Transverse colon (tissue), 4 donors: ENCODE measurements at regions not wholly inside any gene's neighbourhood (a gene's known extent, or its start where the extent isn't known, plus 50 kb on each side); places are given as distances from the start of the nearest gene placed in this dataset.

ENCODE experiments used
- DNase-seq: peaks from one replicate; pipeline ENCODE4 v3.0.0-alpha.2; 2019
- H3K27ac ChIP-seq, 4 donors: fragments of 200-600 bp; sonication (generic); 2 replicates each; pipeline ENCODE4 v1.5.1; 2016 to 2018; ENCODE audit warnings: inconsistent platforms in 4 of 4
- H3K27me3 ChIP-seq: fragments of 200-600 bp; sonication (generic); 2 replicates; pipeline ENCODE4 v1.5.1; 2017; ENCODE audit warnings: inconsistent platforms
- H3K36me3 ChIP-seq, 4 donors: fragments of 200-600 bp; sonication (generic); 2 replicates each; pipeline ENCODE4 v1.5.1; 2017 to 2019; ENCODE audit warnings: inconsistent platforms in 4 of 4
- H3K4me1 ChIP-seq, 4 donors: fragments of 200-600 bp; sonication (generic); 2 replicates each; pipeline ENCODE4 v1.5.1; 2017 to 2020; ENCODE audit warnings: inconsistent platforms in 4 of 4
- H3K4me3 ChIP-seq, 4 donors: fragments of 200-600 bp; sonication (generic); 1 replicate in 1 of 4; 2 replicates in 3 of 4; pipeline versions ENCODE4 v1.5.1 to v1.6.1; 2017 to 2019; ENCODE audit warnings: inconsistent platforms in 4 of 4
- H3K9me3 ChIP-seq, 2 donors: fragments of 200-600 bp; sonication (generic); 2 replicates each; pipeline ENCODE4 v1.5.1; 2017 to 2019; ENCODE audit warnings: inconsistent platforms in 2 of 2
- CTCF ChIP-seq, 5 experiments: fragments of 200-600 bp in 3 of 5; fragments of 450-650 bp in 2 of 5; sonication (generic) in 3 of 5; IDR thresholded peaks; 1 replicate in 2 of 5; 2 replicates in 3 of 5; pipeline ENCODE4 v1.5.1; 2016 to 2017; ENCODE audit warnings: antibody characterized with exemption in 5 of 5, inconsistent platforms in 3 of 5, mild to moderate bottlenecking in 2 of 5, moderate library complexity in 1 of 5
- EP300 ChIP-seq: sonication (generic); formaldehyde crosslinking; IDR thresholded peaks from one replicate; pipeline ENCODE4 v1.6.1; 2017; ENCODE audit warnings: antibody characterized with exemption, low read depth
- POLR2A ChIP-seq: fragments of 450-650 bp; IDR thresholded peaks from one replicate; pipeline ENCODE4 v1.6.1; 2016; ENCODE audit warnings: antibody characterized with exemption, mild to moderate bottlenecking, moderate library complexity
- POLR2AphosphoS5 ChIP-seq, 3 donors: sonication (generic); formaldehyde crosslinking; IDR thresholded peaks; one replicate each; pipeline ENCODE4 v1.6.1; 2016; ENCODE audit warnings: antibody characterized with exemption in 3 of 3
- WGBS, 2 donors: methylation state at CpG; one replicate each; pipeline ENCODE4 v1.1.5; 2018; ENCODE audit warnings: low coverage in 1 of 2; 5-methylcytosine and 5-hydroxymethylcytosine counted together
- in situ Hi-C, 4 donors: fragments of 200-750 bp; cut with MboI; loops; one replicate each; pipeline versions ENCODE4 v1.15.0 to v1.15.1; 2017; ENCODE audit warnings: low sequenced_read_pairs in 3 of 4, low pct_ligation_motif_present in 1 of 4, low pct_unique_long_range_greater_than_20kb in 1 of 4
- intact Hi-C: fragments of 100-400 bp; cut with DNase I; formaldehyde crosslinking; loops from one replicate; pipeline ENCODE4 v1.15.1; 2023; ENCODE audit warnings: low total_unique reads

- WGBS, 2 donors: 79 to 82% methylated on average over 9 of the region's 9 CpGs
- no peak for DNase-seq
- Histone ChIP-seq H3K27me3 (no peaks in the 10 kb centered on the region), H3K9me3 (no peaks in the 10 kb centered on the region), H3K36me3 (no peaks in the 10 kb centered on the region), H3K4me3 (no peak overlapping the region), H3K27ac (no peak overlapping the region), H3K4me1 (no peaks in the 10 kb centered on the region)
- intact Hi-C loops: no loop called here
- TF ChIP-seq POLR2A (no peak), EP300 (no peak), CTCF (IDR thresholded peaks at IDR 0.05) (no peak), POLR2AphosphoS5 (IDR thresholded peaks at IDR 0.05) (no peak)
- in situ Hi-C loops: no loop called here
These were observed 423.0 kb upstream of the KIF2A start for GRCh38 chr5:61882901-61883500.

- intact Hi-C loops: no loop called here
- no peak overlapping the region for H3K4me3 ChIP-seq
- TF ChIP-seq CTCF (IDR thresholded peaks at IDR 0.05): no peak
- no peak for TF ChIP-seq POLR2AphosphoS5 (IDR thresholded peaks at IDR 0.05)
- no peak for TF ChIP-seq POLR2A
- no peak for TF ChIP-seq EP300
- 94 to 100% methylated on average over 2 to 7 of the region's 7 CpGs for WGBS, 2 donors
- H3K27me3 ChIP-seq: no peaks in the 10 kb centered on the region
- H3K27ac ChIP-seq: no peak overlapping the region
- H3K9me3 ChIP-seq: no peaks in the 10 kb centered on the region
- in situ Hi-C loops: no loop called here
- no peak for DNase-seq
- no peaks in the 10 kb centered on the region for H3K36me3 ChIP-seq
- H3K4me1 ChIP-seq: no peaks in the 10 kb centered on the region
These were observed 421.7 kb upstream of the KIF2A start for GRCh38 chr5:61884252-61884855.

- Histone ChIP-seq H3K9me3 (no peaks in the 10 kb centered on the region), H3K4me1 (no peaks in the 10 kb centered on the region), H3K36me3 (no peaks in the 10 kb centered on the region), H3K27me3 (no peaks in the 10 kb centered on the region), H3K27ac (no peak overlapping the region), H3K4me3 (no peak overlapping the region)
- no peak for DNase-seq
- TF ChIP-seq EP300 (no peak), CTCF (IDR thresholded peaks at IDR 0.05) (no peak), POLR2A (no peak), POLR2AphosphoS5 (IDR thresholded peaks at IDR 0.05) (no peak)
- intact Hi-C loops: no loop called here
- in situ Hi-C loops: no loop called here
These were observed 419.8 kb upstream of the KIF2A start for GRCh38 chr5:61886214-61886613.

GRCh38 chr5:61887271-61887670 is 418.7 kb upstream of the KIF2A start:
- no peaks in the 10 kb centered on the region for H3K4me1 ChIP-seq
- H3K4me3 ChIP-seq: no peak overlapping the region
- intact Hi-C loops: no loop called here
- no peak overlapping the region for H3K27ac ChIP-seq
- DNase-seq: no peak
- no peaks in the 10 kb centered on the region for H3K27me3 ChIP-seq
- no peaks in the 10 kb centered on the region for H3K9me3 ChIP-seq
- in situ Hi-C loops: no loop called here
- 100% methylated on average over 1 of the region's 1 CpG; no CpG with 5 or more reads in 1 of the 2 donors for WGBS, 2 donors
- no peaks in the 10 kb centered on the region for H3K36me3 ChIP-seq
- TF ChIP-seq POLR2AphosphoS5 (IDR thresholded peaks at IDR 0.05) (no peak), POLR2A (no peak), EP300 (no peak), CTCF (IDR thresholded peaks at IDR 0.05) (no peak)
